ENCODE measurements at regions not wholly inside any gene's neighbourhood (a gene's known extent, or its start where the extent isn't known, plus 50 kb on each side); places are given as distances from the start of the nearest gene placed in this dataset.

DNA sequence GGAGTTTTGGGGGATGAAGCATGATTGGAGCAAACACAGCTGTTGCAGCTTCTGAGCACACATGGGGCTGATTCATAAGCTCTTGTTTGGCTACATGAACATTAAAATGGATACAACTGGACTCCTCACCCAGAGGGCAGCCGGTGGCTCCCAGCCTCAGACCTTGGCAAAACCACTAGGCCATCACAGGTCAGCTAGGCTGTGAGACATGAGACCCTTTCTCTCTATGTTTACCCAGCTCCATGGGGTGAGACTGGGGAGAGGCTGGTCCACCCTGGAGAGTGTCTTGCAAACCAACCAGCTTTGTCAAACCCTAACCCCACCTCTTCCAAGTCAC, 388.7 kb downstream of the PTPRU start:
- Histone ChIP-seq H3K4me1 (no peaks in the 10 kb centered on the region), H3K4me3 (no peak overlapping the region), H3K36me3 (no peaks in the 10 kb centered on the region), H3K27ac (no peak overlapping the region), H3K27me3 (peaks cover 0 to 3% of the 10 kb centered on the region in 2 donors), H3K9me3 (peaks cover 9 to 11% of the 10 kb centered on the region in 2 donors)
- no peak for DNase-seq (ENCODE audit: low spot score in 2 of 2)
- intact Hi-C loops (cut with DNase I; ENCODE audit: low total_unique reads) = no loop called here
- TF ChIP-seq, protein P1, sequence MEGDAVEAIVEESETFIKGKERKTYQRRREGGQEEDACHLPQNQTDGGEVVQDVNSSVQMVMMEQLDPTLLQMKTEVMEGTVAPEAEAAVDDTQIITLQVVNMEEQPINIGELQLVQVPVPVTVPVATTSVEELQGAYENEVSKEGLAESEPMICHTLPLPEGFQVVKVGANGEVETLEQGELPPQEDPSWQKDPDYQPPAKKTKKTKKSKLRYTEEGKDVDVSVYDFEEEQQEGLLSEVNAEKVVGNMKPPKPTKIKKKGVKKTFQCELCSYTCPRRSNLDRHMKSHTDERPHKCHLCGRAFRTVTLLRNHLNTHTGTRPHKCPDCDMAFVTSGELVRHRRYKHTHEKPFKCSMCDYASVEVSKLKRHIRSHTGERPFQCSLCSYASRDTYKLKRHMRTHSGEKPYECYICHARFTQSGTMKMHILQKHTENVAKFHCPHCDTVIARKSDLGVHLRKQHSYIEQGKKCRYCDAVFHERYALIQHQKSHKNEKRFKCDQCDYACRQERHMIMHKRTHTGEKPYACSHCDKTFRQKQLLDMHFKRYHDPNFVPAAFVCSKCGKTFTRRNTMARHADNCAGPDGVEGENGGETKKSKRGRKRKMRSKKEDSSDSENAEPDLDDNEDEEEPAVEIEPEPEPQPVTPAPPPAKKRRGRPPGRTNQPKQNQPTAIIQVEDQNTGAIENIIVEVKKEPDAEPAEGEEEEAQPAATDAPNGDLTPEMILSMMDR (IDR thresholded peaks at IDR 0.05) = no peak
- TF ChIP-seq POLR2AphosphoS5 (IDR thresholded peaks at IDR 0.05) (no peak), POLR2A (IDR thresholded peaks at IDR 0.05) (no peak)

DNA sequence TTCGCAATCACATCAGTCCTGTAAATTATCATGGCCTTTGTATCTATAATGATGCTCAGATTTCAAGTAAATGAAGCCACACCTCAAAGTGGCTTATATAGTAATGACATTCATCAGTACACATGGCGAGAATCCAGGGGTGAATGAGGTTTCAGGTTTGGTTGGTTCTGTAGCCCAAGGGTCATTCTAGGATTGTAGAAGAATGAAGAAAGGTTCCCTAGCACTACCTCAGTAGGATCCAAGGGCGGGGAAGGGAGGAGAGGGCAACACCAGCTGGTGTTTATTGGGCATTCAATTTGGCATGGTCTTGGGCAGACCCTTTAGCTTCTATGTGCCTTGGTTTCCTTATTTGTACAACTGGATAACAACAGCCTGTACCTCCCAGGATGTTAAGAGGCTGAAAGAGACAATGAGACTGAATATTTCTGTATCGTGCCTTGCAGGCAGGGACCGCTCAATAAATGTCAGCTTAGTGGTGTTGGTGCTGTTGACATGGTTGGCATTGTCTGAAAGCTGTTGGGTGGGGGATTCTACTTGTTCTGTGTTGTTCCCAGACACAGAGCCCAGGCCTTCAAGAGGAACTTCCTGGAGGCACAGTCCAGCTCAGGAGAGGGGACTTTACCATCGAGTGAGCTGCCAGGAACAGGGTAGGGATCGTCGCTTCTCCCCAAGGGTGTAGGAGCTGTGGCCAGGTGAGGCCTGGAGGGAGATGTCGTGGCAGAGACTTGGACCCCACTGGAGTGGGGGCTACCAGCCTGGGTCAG, 388.2 kb downstream of the PTPRU start:
- TF ChIP-seq POLR2A (IDR thresholded peaks at IDR 0.05) = no peak
- TF ChIP-seq, protein P1 (IDR thresholded peaks at IDR 0.05) = no peak
- TF ChIP-seq POLR2AphosphoS5 (IDR thresholded peaks at IDR 0.05) = no peak
- DNase-seq (ENCODE audit: low spot score in 2 of 2) = peak in 1 of 2 donors; percentile 8
- Histone ChIP-seq H3K9me3 (peaks cover 9 to 11% of the 10 kb centered on the region in 2 donors), H3K36me3 (no peaks in the 10 kb centered on the region), H3K27ac (no peak overlapping the region), H3K4me1 (no peaks in the 10 kb centered on the region), H3K4me3 (no peak overlapping the region), H3K27me3 (peaks cover 0 to 3% of the 10 kb centered on the region in 2 donors)
- intact Hi-C loops (cut with DNase I; ENCODE audit: low total_unique reads) = no loop called here

DNA sequence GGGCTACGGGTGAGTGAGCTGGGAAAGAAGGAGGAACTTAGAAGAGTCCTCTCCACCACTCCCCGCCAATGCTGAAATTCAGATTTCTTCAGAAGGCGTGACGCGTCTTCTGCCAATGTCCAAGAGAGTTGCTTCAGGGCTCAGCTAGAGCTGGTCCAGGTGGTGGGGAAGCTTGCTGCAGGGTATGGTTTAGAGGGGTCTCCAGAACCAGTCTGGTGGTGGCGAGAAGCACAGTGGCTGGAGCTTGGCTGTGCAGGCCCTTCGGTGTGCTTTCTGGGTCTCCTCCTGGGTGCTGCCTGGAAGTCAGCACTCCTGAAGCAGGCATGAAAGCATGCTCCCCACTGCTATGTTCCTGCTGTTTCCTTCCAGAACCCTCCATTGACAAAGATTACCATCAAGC, 387.2 kb downstream of the PTPRU start:
- Histone ChIP-seq H3K27me3 (peaks cover 0 to 3% of the 10 kb centered on the region in 2 donors), H3K9me3 (peaks cover 7 to 9% of the 10 kb centered on the region in 2 donors), H3K27ac (no peak overlapping the region), H3K36me3 (no peaks in the 10 kb centered on the region), H3K4me1 (no peaks in the 10 kb centered on the region), H3K4me3 (no peak overlapping the region)
- intact Hi-C loops (cut with DNase I; ENCODE audit: low total_unique reads) = no loop called here
- peak in 1 of 2 donors; percentile 7 for DNase-seq (ENCODE audit: low spot score in 2 of 2)
- TF ChIP-seq POLR2A (IDR thresholded peaks at IDR 0.05) = no peak
- TF ChIP-seq, protein P1 (IDR thresholded peaks at IDR 0.05) = no peak
- TF ChIP-seq POLR2AphosphoS5 (IDR thresholded peaks at IDR 0.05) = no peak

DNA sequence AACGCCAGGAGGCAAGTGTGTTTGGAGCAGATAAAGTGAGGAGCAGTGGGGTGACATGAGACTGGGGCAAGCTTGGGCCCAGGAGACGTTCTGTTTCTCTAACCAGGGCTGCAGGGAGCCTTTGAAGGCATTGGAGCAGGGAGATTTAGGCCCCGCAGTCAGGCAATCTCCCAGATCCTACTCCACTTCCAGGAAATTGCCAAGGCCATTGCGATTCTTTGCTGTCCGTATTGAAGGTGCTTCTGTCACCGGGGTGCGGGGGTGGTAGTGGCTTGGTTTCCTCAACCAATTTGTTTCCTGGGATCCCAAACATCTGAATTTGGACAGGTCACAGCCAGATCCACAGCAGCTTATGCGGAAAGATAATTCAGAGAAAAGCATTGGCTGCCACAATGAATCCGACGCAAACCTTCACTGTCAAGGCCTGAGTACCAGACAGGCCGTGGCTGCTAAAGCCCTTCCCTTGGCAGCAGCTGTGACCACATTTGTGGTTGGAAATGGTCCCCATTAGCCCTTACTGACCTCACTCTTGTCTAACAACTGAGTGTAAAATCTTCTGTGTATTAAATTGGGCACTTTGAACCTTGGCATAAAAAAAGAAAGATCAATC, 385.6 kb downstream of the PTPRU start:
- no peaks in the 10 kb centered on the region for H3K36me3 ChIP-seq
- DNase-seq (ENCODE audit: low spot score in 2 of 2) = peak in 1 of 2 donors; percentile 4
- TF ChIP-seq, protein P1 (IDR thresholded peaks at IDR 0.05) = no peak
- TF ChIP-seq POLR2A (IDR thresholded peaks at IDR 0.05) = no peak
- no peak for TF ChIP-seq POLR2AphosphoS5 (IDR thresholded peaks at IDR 0.05)
- no peak overlapping the region for H3K4me3 ChIP-seq
- H3K27ac ChIP-seq = no peak overlapping the region
- H3K27me3 ChIP-seq = peaks cover 0 to 3% of the 10 kb centered on the region in 2 donors
- no peaks in the 10 kb centered on the region for H3K4me1 ChIP-seq
- intact Hi-C loops (cut with DNase I; ENCODE audit: low total_unique reads) = no loop called here
- H3K9me3 ChIP-seq = no peaks in the 10 kb centered on the region

DNA sequence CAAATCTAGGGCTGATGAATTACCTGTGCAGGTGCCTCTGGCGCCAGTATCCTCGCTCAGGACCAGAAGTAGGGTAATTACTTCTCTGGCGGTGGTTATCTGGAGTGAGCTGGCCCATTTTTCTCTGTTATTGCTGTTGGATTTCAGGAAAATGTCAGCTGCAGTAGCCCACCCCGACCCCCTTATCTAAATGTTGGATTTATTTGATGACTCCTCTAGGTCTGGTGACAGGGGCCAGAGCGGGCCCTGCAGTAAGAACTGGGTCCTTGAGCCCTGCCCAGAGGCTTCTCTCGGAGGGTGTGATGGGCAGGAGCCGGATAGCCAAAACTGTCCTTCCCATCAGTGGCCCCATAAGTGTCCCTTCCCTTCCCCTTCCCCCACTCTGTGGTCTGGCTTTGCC, 384.3 kb downstream of the PTPRU start:
- Histone ChIP-seq H3K9me3 (no peaks in the 10 kb centered on the region), H3K4me1 (no peaks in the 10 kb centered on the region), H3K27me3 (peaks cover 0 to 3% of the 10 kb centered on the region in 2 donors), H3K36me3 (no peaks in the 10 kb centered on the region), H3K27ac (no peak overlapping the region), H3K4me3 (no peak overlapping the region)
- DNase-seq (ENCODE audit: low spot score in 2 of 2) = peak in 1 of 2 donors; percentile 7
- intact Hi-C loops (cut with DNase I; ENCODE audit: low total_unique reads) = no loop called here
- TF ChIP-seq, protein P1 (IDR thresholded peaks at IDR 0.05) = no peak
- TF ChIP-seq POLR2AphosphoS5 (IDR thresholded peaks at IDR 0.05) = no peak
- TF ChIP-seq POLR2A (IDR thresholded peaks at IDR 0.05) = no peak
